ENCODE measurements at regions not wholly inside any gene's neighbourhood (a gene's known extent, or its start where the extent isn't known, plus 50 kb on each side); places are given as distances from the start of the nearest gene placed in this dataset.
A peak's percentile ranks its signal among the peaks of the same experiment; 100 is the strongest.

DNA sequence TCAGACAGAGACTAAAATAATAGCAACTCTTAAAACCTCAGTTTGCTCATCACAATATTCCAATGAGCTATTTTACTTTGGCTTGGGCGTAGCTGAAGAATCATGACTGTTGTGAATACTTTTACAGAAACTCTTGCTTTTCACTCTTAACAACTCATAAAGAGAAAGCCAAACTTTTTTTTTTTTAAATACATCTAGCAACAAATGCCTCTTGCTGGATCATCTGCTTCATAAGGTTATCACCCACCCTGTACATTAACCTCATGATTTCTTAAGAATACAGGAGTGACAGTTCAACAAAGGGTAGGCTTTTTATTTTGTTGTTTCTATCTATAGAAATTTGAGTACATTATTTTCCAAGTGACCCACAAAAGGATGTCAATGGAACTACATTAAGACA is 307.4 kb upstream of the DDHD1 start:
- Histone ChIP-seq H3K27me3 (ENCODE audit: low read depth) (no peaks in the 10 kb centered on the region), H3K27ac (no peak overlapping the region), H3K9me3 (no peaks in the 10 kb centered on the region), H3K4me3 (no peak overlapping the region), H3K4me1 (peaks cover 7% of the 10 kb centered on the region), H3K36me3 (no peaks in the 10 kb centered on the region)
- ATAC-seq (no peak), DNase-seq (no peak)
- TF ChIP-seq, protein P1, sequence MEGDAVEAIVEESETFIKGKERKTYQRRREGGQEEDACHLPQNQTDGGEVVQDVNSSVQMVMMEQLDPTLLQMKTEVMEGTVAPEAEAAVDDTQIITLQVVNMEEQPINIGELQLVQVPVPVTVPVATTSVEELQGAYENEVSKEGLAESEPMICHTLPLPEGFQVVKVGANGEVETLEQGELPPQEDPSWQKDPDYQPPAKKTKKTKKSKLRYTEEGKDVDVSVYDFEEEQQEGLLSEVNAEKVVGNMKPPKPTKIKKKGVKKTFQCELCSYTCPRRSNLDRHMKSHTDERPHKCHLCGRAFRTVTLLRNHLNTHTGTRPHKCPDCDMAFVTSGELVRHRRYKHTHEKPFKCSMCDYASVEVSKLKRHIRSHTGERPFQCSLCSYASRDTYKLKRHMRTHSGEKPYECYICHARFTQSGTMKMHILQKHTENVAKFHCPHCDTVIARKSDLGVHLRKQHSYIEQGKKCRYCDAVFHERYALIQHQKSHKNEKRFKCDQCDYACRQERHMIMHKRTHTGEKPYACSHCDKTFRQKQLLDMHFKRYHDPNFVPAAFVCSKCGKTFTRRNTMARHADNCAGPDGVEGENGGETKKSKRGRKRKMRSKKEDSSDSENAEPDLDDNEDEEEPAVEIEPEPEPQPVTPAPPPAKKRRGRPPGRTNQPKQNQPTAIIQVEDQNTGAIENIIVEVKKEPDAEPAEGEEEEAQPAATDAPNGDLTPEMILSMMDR (IDR thresholded peaks at IDR 0.05): no peak
- intact Hi-C loops (cut with DNase I): no loop called here

DNA sequence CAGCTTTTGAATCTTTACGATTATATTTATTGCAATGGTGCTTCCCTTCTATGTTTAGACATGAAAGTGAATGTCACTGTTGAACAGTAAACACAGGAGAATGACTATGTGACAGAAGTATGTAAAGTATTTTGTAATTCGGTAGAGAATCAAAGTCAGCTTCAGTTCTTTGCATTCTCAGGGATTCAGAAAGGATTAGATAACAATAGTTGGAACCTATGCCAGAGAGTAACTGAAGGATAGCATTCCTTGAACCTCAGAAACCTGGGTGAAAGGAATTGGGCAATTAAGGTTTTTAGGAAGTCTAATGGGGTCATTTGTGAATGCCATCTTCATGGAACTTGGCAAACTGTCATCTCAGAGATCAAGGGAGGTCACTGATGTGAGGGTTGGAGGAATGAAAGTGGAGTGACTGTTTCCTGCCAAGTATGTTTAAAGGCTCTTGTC is 305.3 kb upstream of the DDHD1 start:
- H3K4me3 ChIP-seq: no peak overlapping the region
- no peaks in the 10 kb centered on the region for H3K27me3 ChIP-seq (ENCODE audit: low read depth)
- DNase-seq (no peak), ATAC-seq (peak in 1 of 2 donors; percentile 49)
- H3K36me3 ChIP-seq: no peaks in the 10 kb centered on the region
- intact Hi-C loops (cut with DNase I): no loop called here
- no peak overlapping the region for H3K27ac ChIP-seq
- peaks cover 7% of the 10 kb centered on the region for H3K4me1 ChIP-seq
- TF ChIP-seq, protein P1 (IDR thresholded peaks at IDR 0.05): no peak
- no peaks in the 10 kb centered on the region for H3K9me3 ChIP-seq

DNA sequence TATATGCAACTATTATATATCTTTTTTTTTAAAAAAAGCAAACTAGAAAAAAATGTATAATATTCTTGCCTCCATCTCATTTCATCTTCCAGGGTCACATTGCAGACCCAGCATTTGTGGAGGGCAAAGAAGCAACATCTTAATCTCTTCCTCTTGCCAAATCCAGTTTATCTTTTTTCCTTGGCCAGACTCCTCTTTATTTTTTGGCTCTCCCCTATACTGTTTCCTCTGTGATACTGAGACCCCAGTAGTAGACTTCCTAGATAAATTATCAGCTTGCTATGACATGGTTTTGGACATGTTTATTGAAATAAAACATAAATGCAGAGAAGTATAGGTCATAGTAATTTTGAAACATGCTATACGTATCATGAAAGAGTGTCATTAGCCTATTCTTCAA is 303.8 kb upstream of the DDHD1 start:
- no peak for ATAC-seq
- no peak for DNase-seq
- Histone ChIP-seq H3K9me3 (no peaks in the 10 kb centered on the region), H3K4me1 (peaks cover 7% of the 10 kb centered on the region), H3K27me3 (ENCODE audit: low read depth) (no peaks in the 10 kb centered on the region), H3K4me3 (no peak overlapping the region), H3K27ac (no peak overlapping the region), H3K36me3 (no peaks in the 10 kb centered on the region)
- TF ChIP-seq, protein P1 (IDR thresholded peaks at IDR 0.05): no peak
- intact Hi-C loops (cut with DNase I): no loop called here

DNA sequence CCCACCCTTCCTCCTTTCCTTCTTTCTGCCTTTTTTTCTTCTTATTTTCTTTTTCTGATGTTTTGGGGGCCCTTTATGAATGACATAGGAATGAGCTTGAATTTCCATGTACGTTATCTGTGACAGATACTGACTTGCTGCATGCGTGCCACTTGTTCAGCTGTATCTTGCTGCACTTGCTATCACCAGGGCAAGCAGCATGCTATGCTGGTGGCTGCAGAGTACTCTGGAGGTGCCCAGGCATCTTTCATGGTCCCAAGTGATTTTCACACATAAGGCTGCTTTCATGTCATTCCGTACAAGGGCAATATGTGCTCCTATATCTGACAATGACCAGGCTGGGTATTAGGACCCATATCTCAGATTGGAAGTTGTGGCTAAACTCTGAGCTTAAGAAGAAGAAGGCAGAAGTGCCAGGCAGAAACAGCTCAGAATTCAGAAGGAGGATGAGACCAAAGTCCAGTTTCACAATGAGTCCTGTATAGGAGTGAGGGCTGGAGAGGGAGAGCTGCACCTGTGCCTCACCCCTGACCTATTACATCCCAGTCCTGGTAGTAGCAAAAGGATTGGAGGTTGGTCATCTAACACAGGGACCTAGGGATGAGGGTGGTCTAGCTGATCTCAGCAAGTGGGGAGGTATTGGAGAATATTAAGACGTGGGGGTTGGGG is 299.0 kb upstream of the DDHD1 start:
- TF ChIP-seq, protein P1 (IDR thresholded peaks at IDR 0.05): no peak
- no peaks in the 10 kb centered on the region for H3K9me3 ChIP-seq
- H3K4me1 ChIP-seq: no peaks in the 10 kb centered on the region
- H3K27ac ChIP-seq: no peak overlapping the region
- ATAC-seq (no peak), DNase-seq (no peak)
- no peaks in the 10 kb centered on the region for H3K27me3 ChIP-seq (ENCODE audit: low read depth)
- H3K36me3 ChIP-seq: no peaks in the 10 kb centered on the region
- H3K4me3 ChIP-seq: no peak overlapping the region
- intact Hi-C loops (cut with DNase I): no loop called here

DNA sequence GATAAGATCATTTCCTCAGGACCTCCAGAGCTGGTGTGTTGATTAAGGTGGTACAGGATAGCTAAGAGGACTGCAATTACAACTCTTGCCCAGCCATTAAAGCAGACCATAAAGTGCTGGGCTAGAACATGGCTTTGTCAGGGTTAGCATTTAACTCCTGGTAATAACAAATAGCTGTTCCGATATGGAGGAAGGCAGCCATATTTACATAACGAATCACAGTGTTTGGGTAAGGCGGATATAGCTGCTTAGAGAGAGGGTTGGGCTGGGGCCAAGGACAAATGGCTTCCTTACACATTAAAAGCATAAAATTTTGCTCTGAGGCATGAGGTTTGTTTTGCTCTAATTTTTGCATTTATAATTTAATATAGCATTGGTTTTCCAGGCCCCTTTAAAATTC is 297.7 kb upstream of the DDHD1 start:
- Histone ChIP-seq H3K27ac (no peak overlapping the region), H3K36me3 (no peaks in the 10 kb centered on the region), H3K4me1 (no peaks in the 10 kb centered on the region), H3K9me3 (no peaks in the 10 kb centered on the region), H3K4me3 (no peak overlapping the region), H3K27me3 (ENCODE audit: low read depth) (no peaks in the 10 kb centered on the region)
- ATAC-seq (peak in 1 of 2 donors; percentile 81), DNase-seq (peak; percentile 53)
- intact Hi-C loops (cut with DNase I): no loop called here
- TF ChIP-seq, protein P1 (IDR thresholded peaks at IDR 0.05): no peak
